Lower leg skin (tissue), 4 donors: ENCODE measurements at regions not wholly inside any gene's neighbourhood (a gene's known extent, or its start where the extent isn't known, plus 50 kb on each side); places are given as distances from the start of the nearest gene placed in this dataset.

Experiments used
- DNase-seq, 2 donors: peaks; one replicate each; pipeline ENCODE4 v3.0.0-alpha.2; 2019; ENCODE audit warnings: low spot score in 2 of 2
- H3K4me3 ChIP-seq: fragments of 200-600 bp; sonication (generic); 2 replicates; pipeline ENCODE4 v1.5.1; 2017; ENCODE audit warnings: mild to moderate bottlenecking, low read depth; ENCODE audit not compliant: poor library complexity, severe bottlenecking
- CTCF ChIP-seq, 3 donors: fragments of 450-650 bp; IDR thresholded peaks; one replicate each; pipeline ENCODE4 v1.5.1; 2016; ENCODE audit warnings: antibody characterized with exemption in 3 of 3, mild to moderate bottlenecking in 3 of 3, moderate library complexity in 2 of 3
- POLR2A ChIP-seq, 2 donors: fragments of 450-650 bp; IDR thresholded peaks; one replicate each; pipeline ENCODE4 v1.6.1; 2016 to 2017; ENCODE audit warnings: antibody characterized with exemption in 2 of 2, mild to moderate bottlenecking in 1 of 2, moderate library complexity in 1 of 2
- WGBS, 2 donors: methylation state at CpG; one replicate each; pipeline ENCODE4 v1.1.5; 2018; 5-methylcytosine and 5-hydroxymethylcytosine counted together
- intact Hi-C: fragments of 100-400 bp; cut with DNase I; formaldehyde crosslinking; loops from one replicate; pipeline ENCODE4 v1.15.0; 2023; ENCODE audit warnings: low total_unique reads

GRCh38 chr3:82005266-82005665, 243.8 kb upstream of the GBE1 start:
- intact Hi-C loops = no loop called here
- no peak overlapping the region for H3K4me3 ChIP-seq
- TF ChIP-seq POLR2A (IDR thresholded peaks at IDR 0.05) (no peak), CTCF (IDR thresholded peaks at IDR 0.05) (no peak)
- WGBS, 2 donors = 83 to 91% methylated on average over 3 of the region's 3 CpGs
- no peak for DNase-seq

DNA sequence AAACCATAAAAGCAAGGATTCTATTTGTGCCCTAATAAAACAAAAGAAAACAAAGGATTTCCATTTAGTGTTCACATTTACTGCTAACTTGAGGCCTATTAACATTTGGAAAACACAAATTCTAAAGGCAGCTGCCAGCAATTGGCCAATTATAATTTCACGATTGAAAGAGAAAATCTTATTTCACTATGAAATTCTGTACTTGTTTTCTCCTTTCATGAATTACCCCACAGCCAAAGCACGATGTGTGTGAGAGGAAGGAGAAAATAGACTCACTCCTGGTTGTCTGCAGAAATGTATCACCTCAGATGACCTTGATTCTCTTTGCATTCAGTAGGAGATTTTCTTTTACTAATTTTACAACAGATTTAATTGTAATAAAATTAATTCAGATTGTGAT, 242.8 kb upstream of the GBE1 start:
- no peak overlapping the region for H3K4me3 ChIP-seq
- TF ChIP-seq POLR2A (IDR thresholded peaks at IDR 0.05) (no peak), CTCF (IDR thresholded peaks at IDR 0.05) (no peak)
- intact Hi-C loops = no loop called here
- 66 to 67% methylated on average over 2 of the region's 2 CpGs for WGBS, 2 donors
- DNase-seq = no peak

DNA sequence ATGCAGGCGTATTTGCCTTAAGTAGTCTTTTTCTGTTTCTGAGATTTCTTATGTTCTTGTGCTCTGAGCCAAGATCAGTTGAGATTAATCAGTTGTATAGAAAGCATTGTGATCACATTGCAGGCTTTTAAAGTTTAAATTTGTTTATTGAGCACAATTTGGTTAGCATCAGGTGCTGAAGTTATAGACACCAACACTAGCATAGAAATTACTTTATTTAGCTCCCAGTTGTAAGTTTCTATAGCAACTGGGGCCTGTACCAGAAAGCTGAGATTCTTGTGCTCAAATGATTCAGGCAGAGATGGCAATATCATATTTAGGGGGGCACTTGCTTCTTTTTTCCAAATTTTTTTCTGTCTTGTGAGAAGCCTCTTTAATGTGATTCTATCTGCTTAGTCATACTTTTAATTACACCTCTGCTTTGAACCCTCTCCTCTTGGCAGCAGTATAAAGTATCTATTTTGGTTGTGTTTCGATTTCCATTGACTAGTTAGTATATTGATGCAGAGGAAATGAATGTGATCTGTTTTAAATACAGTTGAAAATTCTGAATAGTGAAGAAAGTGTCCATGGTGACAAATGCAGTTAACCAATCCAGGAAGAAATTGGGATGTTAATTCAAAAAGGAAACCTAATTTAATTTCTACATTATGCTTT, 241.7 kb upstream of the GBE1 start:
- no peak overlapping the region for H3K4me3 ChIP-seq
- no peak for DNase-seq
- 65 to 75% methylated on average over 2 of the region's 2 CpGs for WGBS, 2 donors
- TF ChIP-seq POLR2A (IDR thresholded peaks at IDR 0.05) (no peak), CTCF (IDR thresholded peaks at IDR 0.05) (no peak)
- intact Hi-C loops = no loop called here

- no peak for DNase-seq
- TF ChIP-seq CTCF (IDR thresholded peaks at IDR 0.05) (no peak), POLR2A (IDR thresholded peaks at IDR 0.05) (no peak)
- 63 to 64% methylated on average over 2 of the region's 2 CpGs for WGBS, 2 donors
- intact Hi-C loops = no loop called here
- no peak overlapping the region for H3K4me3 ChIP-seq
These were observed 241.0 kb upstream of the GBE1 start for GRCh38 chr3:82002491-82002890.

DNA sequence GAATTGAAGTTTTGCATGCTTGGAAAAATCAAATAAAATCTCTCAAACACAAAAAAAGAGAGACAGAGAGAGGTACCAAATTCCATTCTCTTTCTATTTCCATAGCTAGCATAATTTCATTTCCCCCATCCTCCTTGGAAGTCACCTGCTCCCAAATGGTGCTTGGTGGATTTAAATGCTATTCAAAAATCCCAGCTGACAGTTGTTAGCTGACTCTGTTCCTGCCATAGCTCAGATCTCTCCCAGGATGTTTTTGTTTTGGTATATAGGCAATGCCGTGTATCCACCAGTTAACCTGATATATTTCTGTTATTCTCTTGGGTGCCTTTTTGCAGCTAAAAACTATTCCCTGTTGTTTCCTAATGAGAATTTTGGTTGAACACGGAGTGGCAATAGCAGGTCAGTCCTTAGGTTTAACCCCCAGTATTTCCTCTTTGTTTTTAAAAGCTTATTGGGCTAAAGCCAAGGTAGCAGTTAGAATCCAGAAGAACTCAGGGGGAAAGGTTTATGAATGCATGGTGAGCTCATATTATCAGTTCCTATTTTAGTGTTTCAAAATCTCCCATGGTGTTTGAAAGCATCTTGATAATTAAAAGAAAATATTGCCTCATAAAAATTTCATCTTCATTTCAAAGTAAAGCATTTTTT, 240.0 kb upstream of the GBE1 start:
- H3K4me3 ChIP-seq = no peak overlapping the region
- TF ChIP-seq POLR2A (IDR thresholded peaks at IDR 0.05) (no peak), CTCF (IDR thresholded peaks at IDR 0.05) (no peak)
- no peak for DNase-seq
- intact Hi-C loops = no loop called here
- 77 to 80% methylated on average over 2 of the region's 2 CpGs for WGBS, 2 donors

DNA sequence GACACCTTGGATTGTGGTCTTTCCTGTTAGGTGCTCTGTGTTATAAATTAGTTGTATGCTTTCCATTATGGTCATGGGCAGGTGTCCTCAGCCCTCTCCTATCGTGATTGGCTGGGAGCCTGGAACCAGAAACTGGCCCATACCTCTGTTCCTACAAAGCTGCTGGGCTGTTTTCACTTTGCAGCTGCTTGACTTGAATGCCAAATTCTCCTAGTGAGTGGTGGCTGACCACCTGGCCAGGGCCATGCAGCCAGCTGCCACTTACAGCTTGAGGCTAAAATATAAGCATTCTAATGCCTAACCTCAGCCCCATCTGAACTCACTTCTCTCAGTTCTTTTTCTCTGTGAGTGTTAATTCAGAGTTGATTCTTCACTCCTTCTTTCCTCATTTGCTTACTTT, 239.3 kb upstream of the GBE1 start:
- TF ChIP-seq POLR2A (IDR thresholded peaks at IDR 0.05) (no peak), CTCF (IDR thresholded peaks at IDR 0.05) (no peak)
- 57 to 59% methylated on average over 1 of the region's 1 CpG for WGBS, 2 donors
- DNase-seq = no peak
- intact Hi-C loops = no loop called here
- no peak overlapping the region for H3K4me3 ChIP-seq
